Activated T-cell treated with anti-CD3 and anti-CD28 coated beads, Interleukin-2, amount 50 U/mL, for 72 hours (primary cell): ENCODE measurements at regions not wholly inside any gene's neighbourhood (a gene's known extent, or its start where the extent isn't known, plus 50 kb on each side); places are given as distances from the start of the nearest gene placed in this dataset.

Experiments
- ATAC-seq, 2 donors: fragments of 150-1000 bp; cut with Tn5 transposase; replicated peaks in 1 of 2; 2 replicates each; pipeline ENCODE4 v1.10.0; 2021; ENCODE audit warnings: moderate library complexity in 2 of 2, mild to moderate bottlenecking in 1 of 2
- DNase-seq, 2 donors: peaks; one replicate each; pipeline ENCODE4 v3.0.0; 2021 to 2022; ENCODE audit warnings: mixed read lengths in 1 of 2
- H3K27ac Mint-ChIP-seq: one replicate; pipeline ENCODE4 v1.8.0; 2022; ENCODE audit warnings: mild to moderate bottlenecking, moderate library complexity, mixed read lengths
- H3K27me3 Mint-ChIP-seq: one replicate; pipeline ENCODE4 v1.8.0; 2022; ENCODE audit warnings: low read depth, mixed read lengths
- H3K36me3 Mint-ChIP-seq, 2 donors: one replicate each; pipeline ENCODE4 v1.8.0; 2022; ENCODE audit warnings: mixed read lengths in 2 of 2, mild to moderate bottlenecking in 1 of 2; ENCODE audit not compliant: insufficient read depth in 2 of 2
- H3K4me1 Mint-ChIP-seq: one replicate; pipeline ENCODE4 v1.8.0; 2022; ENCODE audit warnings: low read depth, mixed read lengths
- H3K4me3 Mint-ChIP-seq, 2 donors: one replicate each; pipeline ENCODE4 v1.8.0; 2022; ENCODE audit warnings: mild to moderate bottlenecking in 2 of 2, mixed read lengths in 2 of 2, moderate library complexity in 2 of 2
- H3K9me3 Mint-ChIP-seq, 2 donors: one replicate each; pipeline ENCODE4 v1.8.0; 2022; ENCODE audit warnings: mixed read lengths in 2 of 2

GRCh38 chr15:101561584-101561906 is 72.0 kb upstream of the PCSK6 start:
- Mint-ChIP-seq H3K4me1 (no peaks in the 10 kb centered on the region), H3K27me3 (peaks cover 21% of the 10 kb centered on the region), H3K27ac (no peak overlapping the region), H3K9me3 (no peaks in the 10 kb centered on the region), H3K4me3 (no peak overlapping the region), H3K36me3 (no peaks in the 10 kb centered on the region)
- ATAC-seq (no peak), DNase-seq (no peak)

- H3K4me3 Mint-ChIP-seq, result no peak overlapping the region
- H3K9me3 Mint-ChIP-seq, result no peaks in the 10 kb centered on the region
- no peaks in the 10 kb centered on the region for H3K4me1 Mint-ChIP-seq
- H3K27me3 Mint-ChIP-seq, result peaks cover 19% of the 10 kb centered on the region
- DNase-seq (no peak), ATAC-seq (no peak)
- no peak overlapping the region for H3K27ac Mint-ChIP-seq
- no peaks in the 10 kb centered on the region for H3K36me3 Mint-ChIP-seq
Measured at GRCh38 chr15:101560722-101561583, 71.4 kb upstream of the PCSK6 start.

DNA sequence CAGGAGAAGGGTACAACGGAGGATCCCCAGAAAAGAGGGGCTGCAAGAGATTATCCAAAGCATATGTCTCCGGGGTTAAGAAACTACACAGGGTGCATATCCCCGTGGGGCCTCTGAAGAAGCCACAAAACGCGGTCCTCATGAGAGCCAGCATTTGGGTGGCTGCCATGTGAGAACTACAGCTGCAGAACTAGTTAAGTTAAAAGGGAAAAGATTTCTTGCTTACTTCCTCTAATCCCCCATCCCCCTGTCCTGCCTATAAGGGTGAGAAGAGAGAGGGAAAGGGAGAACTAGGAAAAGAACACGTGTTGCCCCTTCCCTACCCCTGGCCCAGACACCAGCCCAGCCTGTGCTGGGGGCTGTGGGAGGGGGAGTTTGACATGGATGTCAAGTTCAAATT is 70.4 kb upstream of the PCSK6 start:
- no peak for DNase-seq
- Mint-ChIP-seq H3K9me3 (no peaks in the 10 kb centered on the region), H3K4me1 (no peaks in the 10 kb centered on the region), H3K27ac (no peak overlapping the region), H3K36me3 (no peaks in the 10 kb centered on the region), H3K4me3 (no peak overlapping the region), H3K27me3 (peaks cover 19% of the 10 kb centered on the region)
- no peak for ATAC-seq

DNA sequence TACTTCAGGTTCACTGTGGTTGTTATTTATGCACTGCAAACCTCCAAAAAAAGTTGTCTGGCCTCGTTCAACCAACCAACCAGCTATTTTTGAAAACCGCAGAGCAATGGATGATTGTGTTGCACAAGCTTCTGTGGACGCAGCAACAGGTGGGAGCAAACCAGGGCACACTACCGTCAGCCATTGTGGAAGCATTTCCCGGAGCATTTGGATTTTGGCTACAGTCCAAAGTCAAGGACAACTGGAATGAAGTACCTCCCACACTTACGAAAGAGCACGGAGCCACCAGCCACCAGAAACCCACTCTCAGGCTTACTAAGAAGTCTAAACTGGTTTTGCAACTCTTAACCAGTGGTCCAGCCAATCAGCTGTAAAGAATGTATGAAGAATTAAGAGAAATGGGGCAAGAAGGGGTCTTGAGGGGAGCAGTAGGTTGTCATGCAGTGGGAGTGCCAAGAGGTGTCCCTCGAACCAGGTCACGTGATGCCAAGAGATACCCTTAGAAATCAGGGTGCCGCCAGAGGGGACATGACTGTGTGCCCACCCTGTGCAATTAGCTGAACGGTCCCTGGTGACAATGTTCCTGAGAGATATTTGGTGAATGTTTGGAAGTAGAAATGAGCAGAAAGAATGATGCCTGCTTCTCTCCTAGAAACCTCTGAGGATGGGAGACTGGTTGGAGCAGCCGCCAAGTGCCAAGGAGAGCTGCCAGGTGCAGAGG is 68.9 kb upstream of the PCSK6 start:
- Mint-ChIP-seq H3K4me1 (no peaks in the 10 kb centered on the region), H3K27me3 (peaks cover 19% of the 10 kb centered on the region), H3K27ac (no peak overlapping the region), H3K4me3 (no peak overlapping the region), H3K36me3 (no peaks in the 10 kb centered on the region), H3K9me3 (no peaks in the 10 kb centered on the region)
- ATAC-seq (no peak), DNase-seq (no peak)

- no peak for DNase-seq
- Mint-ChIP-seq H3K4me3 (no peak overlapping the region), H3K27ac (no peak overlapping the region), H3K36me3 (no peaks in the 10 kb centered on the region), H3K4me1 (no peaks in the 10 kb centered on the region), H3K9me3 (no peaks in the 10 kb centered on the region), H3K27me3 (peaks cover 19% of the 10 kb centered on the region)
- ATAC-seq, result no peak
Measured at GRCh38 chr15:101556273-101556672, 66.8 kb upstream of the PCSK6 start.

GRCh38 chr15:101554115-101554915 is 64.8 kb upstream of the PCSK6 start:
- Mint-ChIP-seq H3K4me1 (no peaks in the 10 kb centered on the region), H3K4me3 (no peak overlapping the region), H3K27ac (no peak overlapping the region), H3K9me3 (no peaks in the 10 kb centered on the region), H3K27me3 (peaks cover 13% of the 10 kb centered on the region), H3K36me3 (no peaks in the 10 kb centered on the region)
- ATAC-seq, result no peak
- no peak for DNase-seq

- H3K4me3 Mint-ChIP-seq, result no peak overlapping the region
- DNase-seq (no peak), ATAC-seq (no peak)
- H3K9me3 Mint-ChIP-seq, result no peaks in the 10 kb centered on the region
- H3K4me1 Mint-ChIP-seq, result no peaks in the 10 kb centered on the region
- H3K36me3 Mint-ChIP-seq, result peaks cover 0 to 2% of the 10 kb centered on the region in 2 donors
- H3K27ac Mint-ChIP-seq, result no peak overlapping the region
- peaks cover 16% of the 10 kb centered on the region for H3K27me3 Mint-ChIP-seq
Measured at GRCh38 chr15:101551696-101552591, 62.4 kb upstream of the PCSK6 start.

GRCh38 chr15:101550124-101550523 is 60.6 kb upstream of the PCSK6 start:
- peaks cover 27% of the 10 kb centered on the region for H3K27me3 Mint-ChIP-seq
- no peaks in the 10 kb centered on the region for H3K4me1 Mint-ChIP-seq
- H3K27ac Mint-ChIP-seq, result no peak overlapping the region
- DNase-seq (no peak), ATAC-seq (no peak)
- no peaks in the 10 kb centered on the region for H3K9me3 Mint-ChIP-seq
- no peak overlapping the region for H3K4me3 Mint-ChIP-seq
- peaks cover 0 to 2% of the 10 kb centered on the region in 2 donors for H3K36me3 Mint-ChIP-seq

- Mint-ChIP-seq H3K9me3 (no peaks in the 10 kb centered on the region), H3K36me3 (peaks cover 0 to 2% of the 10 kb centered on the region in 2 donors), H3K4me3 (no peak overlapping the region), H3K27ac (no peak overlapping the region), H3K4me1 (no peaks in the 10 kb centered on the region), H3K27me3 (peaks cover 27% of the 10 kb centered on the region)
- ATAC-seq, result no peak
- no peak for DNase-seq
Measured at GRCh38 chr15:101549647-101550046, 60.1 kb upstream of the PCSK6 start.

- DNase-seq (no peak), ATAC-seq (no peak)
- Mint-ChIP-seq H3K36me3 (peaks cover 0 to 2% of the 10 kb centered on the region in 2 donors), H3K4me1 (no peaks in the 10 kb centered on the region), H3K27me3 (peaks cover 38% of the 10 kb centered on the region), H3K9me3 (no peaks in the 10 kb centered on the region), H3K27ac (no peak overlapping the region), H3K4me3 (no peak overlapping the region)
Measured at GRCh38 chr15:101547737-101548136, 58.2 kb upstream of the PCSK6 start.

- peaks cover 0 to 2% of the 10 kb centered on the region in 2 donors for H3K36me3 Mint-ChIP-seq
- ATAC-seq, result no peak
- no peaks in the 10 kb centered on the region for H3K4me1 Mint-ChIP-seq
- no peak overlapping the region for H3K27ac Mint-ChIP-seq
- no peaks in the 10 kb centered on the region for H3K9me3 Mint-ChIP-seq
- H3K4me3 Mint-ChIP-seq, result no peak overlapping the region
- peaks cover 38% of the 10 kb centered on the region for H3K27me3 Mint-ChIP-seq
- DNase-seq, result no peak
Measured at GRCh38 chr15:101545548-101546505, 56.3 kb upstream of the PCSK6 start.

DNA sequence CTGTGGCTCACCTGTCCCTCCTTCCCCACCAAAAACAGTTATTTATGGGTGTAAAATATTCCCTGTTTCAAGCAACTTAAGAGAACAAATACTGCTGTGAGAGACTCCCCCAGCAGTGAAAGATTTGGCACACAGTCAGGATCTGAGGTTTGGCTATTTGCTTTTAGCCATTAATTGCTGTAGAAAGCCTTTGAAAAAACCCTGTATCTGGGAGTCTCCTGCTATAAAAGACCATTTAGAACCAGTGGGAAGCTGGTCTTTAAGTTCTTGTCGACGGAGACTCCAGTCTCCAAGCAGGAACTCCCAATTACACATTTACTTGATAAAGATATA is 55.1 kb upstream of the PCSK6 start:
- Mint-ChIP-seq H3K36me3 (peaks cover 0 to 2% of the 10 kb centered on the region in 2 donors), H3K9me3 (no peaks in the 10 kb centered on the region), H3K27me3 (peaks cover 37% of the 10 kb centered on the region), H3K27ac (no peak overlapping the region), H3K4me1 (no peaks in the 10 kb centered on the region), H3K4me3 (no peak overlapping the region)
- ATAC-seq (no peak), DNase-seq (no peak)
